Spleen (tissue), 11 donors: ENCODE measurements at regions not wholly inside any gene's neighbourhood (a gene's known extent, or its start where the extent isn't known, plus 50 kb on each side); places are given as distances from the start of the nearest gene placed in this dataset.

Experiments
- DNase-seq: peaks from one replicate; pipeline ENCODE4 v3.0.0-alpha.2; 2020
- H3K27ac ChIP-seq, 8 donors: fragments of 200-600 bp; sonication (generic) in 7 of 8; 1 replicate in 4 of 8; 2 replicates in 4 of 8; pipeline versions ENCODE4 v1.5.0 to v1.8.0; 2016 to 2021; ENCODE audit warnings: inconsistent platforms in 4 of 8, mild to moderate bottlenecking in 4 of 8, moderate library complexity in 1 of 8
- H3K27me3 ChIP-seq, 7 donors: fragments of 200-600 bp; sonication (generic) in 6 of 7; replicated peaks in 1 of 7; 1 replicate in 4 of 7; 2 replicates in 3 of 7; pipeline versions ENCODE4 v1.5.0 to v1.8.0; 2016 to 2021; ENCODE audit warnings: inconsistent platforms in 3 of 7, mild to moderate bottlenecking in 1 of 7
- H3K36me3 ChIP-seq, 6 donors: fragments of 200-600 bp; sonication (generic) in 5 of 6; 1 replicate in 4 of 6; 2 replicates in 2 of 6; pipeline versions ENCODE4 v1.5.0 to v1.8.0; 2016 to 2021; ENCODE audit warnings: inconsistent platforms in 2 of 6
- H3K4me1 ChIP-seq, 6 donors: fragments of 200-600 bp; sonication (generic) in 5 of 6; 1 replicate in 3 of 6; 2 replicates in 3 of 6; pipeline versions ENCODE4 v1.5.0 to v1.8.0; 2016 to 2021; ENCODE audit warnings: inconsistent platforms in 3 of 6
- H3K4me3 ChIP-seq, 8 donors: fragments of 200-600 bp; sonication (generic) in 7 of 8; 1 replicate in 4 of 8; 2 replicates in 4 of 8; pipeline versions ENCODE4 v1.5.0 to v1.8.0; 2016 to 2021; ENCODE audit warnings: inconsistent platforms in 4 of 8, mild to moderate bottlenecking in 4 of 8, moderate library complexity in 2 of 8
- H3K9me3 ChIP-seq, 8 donors: fragments of 200-600 bp; sonication (generic) in 7 of 8; 1 replicate in 4 of 8; 2 replicates in 4 of 8; pipeline versions ENCODE4 v1.5.0 to v1.8.0; 2016 to 2021; ENCODE audit warnings: inconsistent platforms in 4 of 8
- POLR2A ChIP-seq, 3 donors: fragments of 450-650 bp; IDR thresholded peaks; one replicate each; pipeline ENCODE4 v1.5.1; 2017; ENCODE audit warnings: antibody characterized with exemption in 3 of 3, mild to moderate bottlenecking in 1 of 3
- POLR2AphosphoS5 ChIP-seq, 3 donors: sonication (generic); formaldehyde crosslinking; IDR thresholded peaks; one replicate each; pipeline ENCODE4 v1.5.1; 2017; ENCODE audit warnings: antibody characterized with exemption in 3 of 3
- WGBS, 5 donors: extraction: QIAGEN DNeasy Blood & Tissue Kit in 3 of 5; methylation state at CpG; one replicate each; pipeline versions ENCODE4 v1.1.5 to v1.1.7; 2013 to 2018; 5-methylcytosine and 5-hydroxymethylcytosine counted together
- intact Hi-C: fragments of 100-400 bp; cut with DNase I; formaldehyde crosslinking; loops from one replicate; pipeline ENCODE4 v1.15.0; 2023; ENCODE audit warnings: low total_unique reads
- TF ChIP-seq, protein P1 (sequence below), 11 experiments: fragments of 200-600 bp in 7 of 11; fragments of 450-650 bp in 4 of 11; sonication (generic) in 4 of 11; IDR thresholded peaks in 8 of 11; conservative IDR thresholded peaks in 3 of 11; 1 replicate in 7 of 11; 2 replicates in 4 of 11; pipeline versions ENCODE4 v1.4.0 to v1.8.0; 2016 to 2021; ENCODE audit warnings: antibody characterized with exemption in 11 of 11, inconsistent platforms in 4 of 11, mild to moderate bottlenecking in 1 of 11
- donor health status: healthy with polysubstance abuse.
- donor health status: DM: no; HTN: no; CAD: no; lungs with moderate emphysema.
- donor health status: DM: no; HTN: no; CAD: no.
- donor health status: Bipolar disorder and iron deficiency.
- donor health status: healthy.
- donor health status: DM: no; HTN: no; CAD: no.
- donor health status: DM: yes; HTN: yes; CAD: no.

DNA sequence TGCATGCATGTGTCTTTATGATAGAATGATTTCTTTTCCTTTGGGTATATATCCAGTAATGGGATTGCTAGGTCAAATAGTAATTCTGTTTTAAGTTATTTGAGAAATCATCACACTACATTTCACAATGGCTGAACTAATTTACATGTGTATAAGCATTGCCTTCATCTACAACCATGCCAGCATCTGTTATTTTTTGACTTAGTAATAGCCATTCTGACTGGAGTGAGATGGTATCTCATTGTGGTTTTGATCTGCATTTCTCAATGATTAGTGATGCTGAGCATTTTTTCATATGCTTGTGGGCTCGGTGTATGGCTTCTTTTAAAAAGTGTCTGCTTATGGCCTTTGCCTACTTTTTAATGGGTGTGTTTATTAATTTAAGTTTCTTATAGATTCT, 102.3 kb upstream of the CCDC112 start:
- H3K27me3 ChIP-seq = peaks cover 0 to 5% (median 0%) of the 10 kb centered on the region in 7 donors
- TF ChIP-seq POLR2AphosphoS5 (IDR thresholded peaks at IDR 0.05) (no peak), POLR2A (IDR thresholded peaks at IDR 0.05) (no peak)
- TF ChIP-seq, protein P1, sequence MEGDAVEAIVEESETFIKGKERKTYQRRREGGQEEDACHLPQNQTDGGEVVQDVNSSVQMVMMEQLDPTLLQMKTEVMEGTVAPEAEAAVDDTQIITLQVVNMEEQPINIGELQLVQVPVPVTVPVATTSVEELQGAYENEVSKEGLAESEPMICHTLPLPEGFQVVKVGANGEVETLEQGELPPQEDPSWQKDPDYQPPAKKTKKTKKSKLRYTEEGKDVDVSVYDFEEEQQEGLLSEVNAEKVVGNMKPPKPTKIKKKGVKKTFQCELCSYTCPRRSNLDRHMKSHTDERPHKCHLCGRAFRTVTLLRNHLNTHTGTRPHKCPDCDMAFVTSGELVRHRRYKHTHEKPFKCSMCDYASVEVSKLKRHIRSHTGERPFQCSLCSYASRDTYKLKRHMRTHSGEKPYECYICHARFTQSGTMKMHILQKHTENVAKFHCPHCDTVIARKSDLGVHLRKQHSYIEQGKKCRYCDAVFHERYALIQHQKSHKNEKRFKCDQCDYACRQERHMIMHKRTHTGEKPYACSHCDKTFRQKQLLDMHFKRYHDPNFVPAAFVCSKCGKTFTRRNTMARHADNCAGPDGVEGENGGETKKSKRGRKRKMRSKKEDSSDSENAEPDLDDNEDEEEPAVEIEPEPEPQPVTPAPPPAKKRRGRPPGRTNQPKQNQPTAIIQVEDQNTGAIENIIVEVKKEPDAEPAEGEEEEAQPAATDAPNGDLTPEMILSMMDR (IDR thresholded peaks at IDR 0.05 in 8 of 11, conservative IDR thresholded peaks at IDR 0.05 in 3 of 11) = no peak
- DNase-seq = no peak
- WGBS, 5 donors = 86 to 93% (median 90%) methylated on average over 1 of the region's 1 CpG
- H3K4me3 ChIP-seq = no peak overlapping the region
- H3K4me1 ChIP-seq = no peaks in the 10 kb centered on the region
- H3K36me3 ChIP-seq = no peaks in the 10 kb centered on the region
- no peaks in the 10 kb centered on the region for H3K9me3 ChIP-seq
- no peak overlapping the region for H3K27ac ChIP-seq
- intact Hi-C loops = no loop called here

DNA sequence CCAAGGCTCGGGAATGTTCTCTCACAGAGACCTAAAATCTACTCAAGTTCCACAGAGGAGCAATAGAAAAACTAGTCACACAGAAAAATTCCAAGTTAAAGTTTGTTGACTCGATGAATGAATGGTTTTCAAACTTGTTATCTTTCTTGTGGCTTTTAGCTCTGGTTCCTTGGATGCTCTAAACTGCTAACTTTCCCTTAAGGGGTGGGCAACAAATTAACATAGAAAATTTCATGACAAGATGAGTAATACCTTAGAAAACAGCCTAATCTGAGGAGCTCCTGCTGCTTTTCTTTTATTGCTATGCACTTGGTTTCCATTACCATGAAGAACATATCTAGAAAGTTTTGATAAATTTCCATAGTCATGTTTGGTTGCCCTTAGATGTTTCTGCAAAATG, 100.2 kb upstream of the CCDC112 start:
- intact Hi-C loops = no loop called here
- TF ChIP-seq POLR2AphosphoS5 (IDR thresholded peaks at IDR 0.05) = no peak
- TF ChIP-seq, protein P1 (IDR thresholded peaks at IDR 0.05 in 8 of 11, conservative IDR thresholded peaks at IDR 0.05 in 3 of 11) = no peak
- TF ChIP-seq POLR2A (IDR thresholded peaks at IDR 0.05) = no peak
- DNase-seq = no peak
- Histone ChIP-seq H3K27ac (no peak overlapping the region), H3K27me3 (no peaks in the 10 kb centered on the region), H3K4me1 (no peaks in the 10 kb centered on the region), H3K9me3 (no peaks in the 10 kb centered on the region), H3K4me3 (no peak overlapping the region), H3K36me3 (no peaks in the 10 kb centered on the region)
- 74 to 91% (median 80%) methylated on average over 2 of the region's 2 CpGs for WGBS, 5 donors

DNA sequence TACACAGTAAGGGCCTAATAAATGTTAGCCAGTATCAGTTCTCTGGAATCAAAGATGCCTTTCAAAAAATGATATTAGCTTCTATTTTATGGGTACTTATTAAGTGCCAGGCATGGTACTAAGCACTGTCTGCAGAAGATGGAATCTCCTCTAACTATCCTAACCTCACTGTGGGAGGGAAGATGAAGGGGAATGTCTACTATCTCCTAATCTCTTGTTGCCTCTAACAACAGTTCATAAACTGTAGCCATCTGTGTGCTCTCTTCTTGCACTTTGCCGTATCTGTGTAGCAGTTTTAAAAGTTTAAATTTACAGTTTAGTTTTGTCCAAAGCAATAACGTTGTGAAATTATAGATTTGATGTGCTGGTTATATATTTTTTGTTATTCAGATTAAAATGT, 99.6 kb upstream of the CCDC112 start:
- no peak overlapping the region for H3K4me3 ChIP-seq
- intact Hi-C loops = no loop called here
- WGBS, 5 donors = 74 to 89% (median 79%) methylated on average over 2 of the region's 2 CpGs
- no peak for DNase-seq
- no peaks in the 10 kb centered on the region for H3K27me3 ChIP-seq
- H3K9me3 ChIP-seq = no peaks in the 10 kb centered on the region
- no peak overlapping the region for H3K27ac ChIP-seq
- no peaks in the 10 kb centered on the region for H3K4me1 ChIP-seq
- H3K36me3 ChIP-seq = no peaks in the 10 kb centered on the region
- TF ChIP-seq, protein P1 (IDR thresholded peaks at IDR 0.05 in 8 of 11, conservative IDR thresholded peaks at IDR 0.05 in 3 of 11) = no peak
- TF ChIP-seq POLR2AphosphoS5 (IDR thresholded peaks at IDR 0.05) (no peak), POLR2A (IDR thresholded peaks at IDR 0.05) (no peak)

DNA sequence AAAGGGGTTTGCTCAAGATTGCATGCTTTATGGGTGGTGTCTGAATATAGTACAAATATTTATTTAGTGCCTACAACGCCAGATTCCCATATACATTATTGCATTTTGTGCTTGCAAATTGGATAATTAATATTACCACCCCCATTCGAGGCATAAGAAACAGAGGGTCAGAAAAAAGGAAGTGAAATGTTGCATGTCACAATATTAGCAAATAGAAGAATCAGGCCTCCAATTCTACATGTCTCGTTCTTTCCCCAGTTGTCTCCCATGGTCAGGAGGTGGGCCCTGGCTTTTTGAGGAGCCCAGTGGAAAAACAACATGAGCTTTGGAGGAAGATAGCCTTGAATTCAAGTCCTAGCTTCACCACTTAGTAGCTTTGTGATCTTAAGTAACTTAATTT, 98.1 kb upstream of the CCDC112 start:
- 63 to 79% (median 70%) methylated on average over 3 of the region's 3 CpGs for WGBS, 5 donors
- Histone ChIP-seq H3K4me1 (no peaks in the 10 kb centered on the region), H3K27me3 (no peaks in the 10 kb centered on the region), H3K4me3 (no peak overlapping the region), H3K9me3 (no peaks in the 10 kb centered on the region), H3K27ac (no peak overlapping the region), H3K36me3 (no peaks in the 10 kb centered on the region)
- DNase-seq = no peak
- intact Hi-C loops = no loop called here
- TF ChIP-seq POLR2A (IDR thresholded peaks at IDR 0.05) (no peak), POLR2AphosphoS5 (IDR thresholded peaks at IDR 0.05) (no peak)
- TF ChIP-seq, protein P1 (IDR thresholded peaks at IDR 0.05 in 8 of 11, conservative IDR thresholded peaks at IDR 0.05 in 3 of 11) = no peak
